H9 (cell line): ENCODE measurements at regions not wholly inside any gene's neighbourhood (a gene's known extent, or its start where the extent isn't known, plus 50 kb on each side); places are given as distances from the start of the nearest gene placed in this dataset.

Experiments used
- DNase-seq: peaks from one replicate; pipeline ENCODE4 v3.0.0-alpha.2; 2017
- H2AFZ ChIP-seq: one replicate; pipeline ENCODE4 v1.6.1; 2013; ENCODE audit warnings: mild to moderate bottlenecking, low read length, control low read depth, moderate library complexity
- H2AK5ac ChIP-seq: 2 replicates; pipeline ENCODE4 v1.6.1; 2013; ENCODE audit warnings: low read length, control low read depth, mixed read lengths; ENCODE audit not compliant: insufficient read length
- H2BK120ac ChIP-seq: one replicate; pipeline ENCODE4 v1.6.1; 2013; ENCODE audit warnings: low read depth, mild to moderate bottlenecking, low read length, control low read depth, inconsistent platforms; ENCODE audit not compliant: poor library complexity, severe bottlenecking
- H2BK12ac ChIP-seq: 2 replicates; pipeline ENCODE4 v1.6.1; 2013; ENCODE audit warnings: low read length, control low read depth, mixed read lengths, low read depth; ENCODE audit not compliant: insufficient read length
- H2BK15ac ChIP-seq: 2 replicates; pipeline ENCODE4 v1.6.1; 2013; ENCODE audit warnings: low read depth, low read length, control low read depth
- H2BK20ac ChIP-seq: one replicate; pipeline ENCODE4 v1.6.1; 2013; ENCODE audit warnings: low read depth, mild to moderate bottlenecking, low read length, control low read depth, inconsistent platforms; ENCODE audit not compliant: poor library complexity, severe bottlenecking
- H2BK5ac ChIP-seq: 2 replicates; pipeline ENCODE4 v1.6.1; 2013; ENCODE audit warnings: low read length, control low read depth, mixed read lengths; ENCODE audit not compliant: insufficient read length
- H3K14ac ChIP-seq: 2 replicates; pipeline ENCODE4 v1.6.1; 2013; ENCODE audit warnings: low read length, control low read depth; ENCODE audit not compliant: insufficient read depth
- H3K18ac ChIP-seq: 2 replicates; pipeline ENCODE4 v1.6.1; 2013; ENCODE audit warnings: low read depth, mild to moderate bottlenecking, mixed read lengths, low read length, control low read depth; ENCODE audit not compliant: insufficient read length
- H3K23ac ChIP-seq: 2 replicates; pipeline ENCODE4 v1.6.1; 2013; ENCODE audit warnings: low read length, control low read depth, mixed read lengths, low read depth; ENCODE audit not compliant: insufficient read length
- H3K23me2 ChIP-seq: 2 replicates; pipeline ENCODE4 v1.6.1; 2013; ENCODE audit warnings: low read depth, mild to moderate bottlenecking, mixed read lengths, low read length, control low read depth; ENCODE audit not compliant: insufficient read length, poor library complexity, severe bottlenecking
- H3K27ac ChIP-seq: 2 replicates; pipeline ENCODE4 v1.5.1; 2013; ENCODE audit warnings: low read length, control low read depth, mixed read lengths, low read depth; ENCODE audit not compliant: insufficient read length
- H3K27me3 ChIP-seq: 2 replicates; pipeline ENCODE4 v1.6.1; 2013; ENCODE audit warnings: low read length, control low read depth, inconsistent platforms; ENCODE audit not compliant: insufficient read depth
- H3K4ac ChIP-seq: 2 replicates; pipeline ENCODE4 v1.6.1; 2013; ENCODE audit warnings: low read depth, mild to moderate bottlenecking, control low read depth, inconsistent platforms, low read length, moderate library complexity
- H3K4me1 ChIP-seq: 2 replicates; pipeline ENCODE4 v1.6.1; 2013; ENCODE audit warnings: low read length, control low read depth, inconsistent platforms; ENCODE audit not compliant: insufficient read depth
- H3K4me2 ChIP-seq: 2 replicates; pipeline ENCODE4 v1.6.1; 2013; ENCODE audit warnings: low read length, control low read depth, mixed read lengths; ENCODE audit not compliant: insufficient read length, insufficient read depth
- H3K56ac ChIP-seq: 2 replicates; pipeline ENCODE4 v1.6.1; 2013; ENCODE audit warnings: low read depth, mild to moderate bottlenecking, mixed read lengths, low read length, control low read depth; ENCODE audit not compliant: insufficient read length
- H3K79me1 ChIP-seq: 2 replicates; pipeline ENCODE4 v1.6.1; 2013; ENCODE audit warnings: low read depth, mild to moderate bottlenecking, moderate library complexity, low read length, control low read depth, inconsistent platforms; ENCODE audit not compliant: insufficient read depth, poor library complexity, severe bottlenecking
- H3K79me2 ChIP-seq: 2 replicates; pipeline ENCODE4 v1.6.1; 2013; ENCODE audit warnings: low read length, control low read depth, inconsistent platforms; ENCODE audit not compliant: insufficient read depth
- H3K9ac ChIP-seq: 2 replicates; pipeline ENCODE4 v1.6.1; 2013; ENCODE audit warnings: low read length, control low read depth, mixed read lengths; ENCODE audit not compliant: insufficient read length; ENCODE audit errors: extremely low read depth
- H3K9me3 ChIP-seq: one replicate; pipeline ENCODE4 v1.6.1; 2013; ENCODE audit warnings: low read depth, low read length, inconsistent platforms; ENCODE audit not compliant: control insufficient read depth
- H3T11ph ChIP-seq: one replicate; pipeline ENCODE4 v1.6.1; 2013; ENCODE audit warnings: mild to moderate bottlenecking, low read length, control low read depth, inconsistent platforms
- H4K20me1 ChIP-seq: one replicate; pipeline ENCODE4 v1.6.1; 2013; ENCODE audit not compliant: control insufficient read depth, insufficient read length, insufficient read depth
- H4K5ac ChIP-seq: 2 replicates; pipeline ENCODE4 v1.6.1; 2013; ENCODE audit warnings: low read depth, mild to moderate bottlenecking, mixed read lengths, low read length, control low read depth; ENCODE audit not compliant: insufficient read length
- H4K8ac ChIP-seq: replicated peaks from 2 replicates; pipeline ENCODE4 v1.6.1; 2013; ENCODE audit warnings: low read length, control low read depth, mixed read lengths, low read depth; ENCODE audit not compliant: insufficient read length
- H4K91ac ChIP-seq: 2 replicates; pipeline ENCODE4 v1.6.1; 2013; ENCODE audit warnings: low read depth, mild to moderate bottlenecking, moderate library complexity, mixed read lengths, low read length, control low read depth; ENCODE audit not compliant: insufficient read length
- H3K27ac Mint-ChIP-seq, 3 experiments: 2 replicates in 2 of 3; 3 replicates in 1 of 3; pipeline ENCODE4 v1.8.0; 2020 to 2021; ENCODE audit warnings: mixed read lengths in 3 of 3, mild to moderate bottlenecking in 1 of 3, moderate library complexity in 1 of 3
- H3K27me3 Mint-ChIP-seq: 2 replicates; pipeline ENCODE4 v1.8.0; 2021; ENCODE audit warnings: low read depth, mild to moderate bottlenecking, moderate library complexity, mixed read lengths
- H3K36me3 Mint-ChIP-seq, 3 experiments: 2 replicates in 2 of 3; 3 replicates in 1 of 3; pipeline ENCODE4 v1.8.0; 2020 to 2021; ENCODE audit warnings: low read depth in 3 of 3, mixed read lengths in 3 of 3; ENCODE audit not compliant: insufficient read depth in 1 of 3
- H3K4me1 Mint-ChIP-seq, 2 experiments: 2 replicates each; pipeline ENCODE4 v1.8.0; 2020; ENCODE audit warnings: mixed read lengths in 2 of 2
- H3K4me3 Mint-ChIP-seq, 2 experiments: 2 replicates in 1 of 2; 3 replicates in 1 of 2; pipeline ENCODE4 v1.8.0; 2020 to 2021; ENCODE audit warnings: mild to moderate bottlenecking in 2 of 2, mixed read lengths in 2 of 2, moderate library complexity in 1 of 2
- H3K9me3 Mint-ChIP-seq, 2 experiments: 2 replicates in 1 of 2; 3 replicates in 1 of 2; pipeline ENCODE4 v1.8.0; 2020; ENCODE audit warnings: mild to moderate bottlenecking in 2 of 2, mixed read lengths in 2 of 2, moderate library complexity in 1 of 2
- WGBS: extraction: QIAGEN DNeasy Blood & Tissue Kit; methylation state at CpG from one replicate; pipeline ENCODE4 v1.1.7; 2013; ENCODE audit warnings: missing lambda C conversion rate, low lambda C conversion rate, mixed read lengths; ENCODE audit not compliant: insufficient read length; ENCODE audit errors: extremely low coverage; 5-methylcytosine and 5-hydroxymethylcytosine counted together
- TF ChIP-seq, protein P1 (sequence below): fragments of 200-600 bp; sonication (generic); conservative IDR thresholded peaks from 3 replicates; pipeline ENCODE4 v1.8.0; 2021; ENCODE audit warnings: antibody characterized with exemption, mild to moderate bottlenecking

DNA sequence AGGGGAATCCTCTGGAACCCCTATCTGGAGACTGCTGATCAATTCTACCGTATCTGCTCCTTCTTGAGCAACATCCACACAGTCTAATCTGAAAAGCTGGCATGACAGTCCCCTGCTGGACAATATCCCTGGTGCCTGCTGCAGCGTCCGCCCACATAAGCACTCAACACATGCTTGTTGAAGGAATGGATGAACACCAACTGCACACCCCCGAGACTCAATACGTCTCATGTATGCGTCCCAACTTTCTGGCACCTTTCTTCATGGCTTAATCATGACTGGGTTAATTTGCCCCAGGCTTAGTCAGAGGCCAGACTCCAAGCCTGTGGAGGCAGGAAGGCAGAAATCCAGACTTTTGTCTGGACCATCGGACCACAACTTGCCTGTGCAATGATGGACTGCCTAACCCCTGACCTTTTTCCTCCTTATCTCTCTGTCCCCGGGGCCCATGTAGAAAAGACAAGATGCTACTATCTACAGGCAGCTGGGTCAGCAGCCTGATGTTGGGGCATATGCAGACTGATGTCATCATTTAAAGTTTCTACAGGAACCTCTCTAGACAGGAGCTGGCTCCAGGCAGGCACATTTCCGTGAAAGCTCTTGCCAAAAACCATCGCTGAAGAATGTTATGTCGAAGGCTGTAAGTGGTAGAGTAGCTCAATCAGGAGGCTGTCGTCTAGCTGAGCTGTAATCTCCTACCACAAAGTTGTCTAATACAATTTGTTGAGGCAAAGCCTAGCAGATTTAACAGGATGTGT is 114.1 kb upstream of the TPM1 start:
- no peak overlapping the region for H3K27ac ChIP-seq
- H3K27me3 ChIP-seq: no peaks in the 10 kb centered on the region
- no peaks in the 10 kb centered on the region for H3K23me2 ChIP-seq
- Mint-ChIP-seq H3K27ac (no peak overlapping the region), H3K4me3 (no peak overlapping the region), H3K27me3 (no peaks in the 10 kb centered on the region), H3K4me1 (peaks cover 5 to 11% of the 10 kb centered on the region in 2 experiments; a peak in 3 of 4 replicates), H3K9me3 (no peaks in the 10 kb centered on the region), H3K36me3 (no peaks in the 10 kb centered on the region)
- no peak overlapping the region for H4K5ac ChIP-seq
- no peak overlapping the region for H4K8ac ChIP-seq
- no peak for DNase-seq
- H3K79me2 ChIP-seq: no peaks in the 10 kb centered on the region
- H3K4ac ChIP-seq: no peak overlapping the region
- no peaks in the 10 kb centered on the region for H4K20me1 ChIP-seq
- H2BK12ac ChIP-seq: no peak overlapping the region
- no peaks in the 10 kb centered on the region for H3K79me1 ChIP-seq
- no peak overlapping the region for H3K23ac ChIP-seq
- H3K18ac ChIP-seq: no peak overlapping the region
- H3T11ph ChIP-seq: no peak overlapping the region
- WGBS: no CpG with 5 or more reads among the region's 12 CpGs
- H2AFZ ChIP-seq: no peak overlapping the region
- H3K56ac ChIP-seq: no peak overlapping the region
- H3K14ac ChIP-seq: no peak overlapping the region
- no peak overlapping the region for H3K9ac ChIP-seq
- no peak overlapping the region for H2BK120ac ChIP-seq
- H2BK5ac ChIP-seq: no peak overlapping the region
- no peak overlapping the region for H2BK15ac ChIP-seq
- H2AK5ac ChIP-seq: no peak overlapping the region
- H3K4me1 ChIP-seq: no peaks in the 10 kb centered on the region
- H4K91ac ChIP-seq: no peak overlapping the region
- TF ChIP-seq, protein P1, sequence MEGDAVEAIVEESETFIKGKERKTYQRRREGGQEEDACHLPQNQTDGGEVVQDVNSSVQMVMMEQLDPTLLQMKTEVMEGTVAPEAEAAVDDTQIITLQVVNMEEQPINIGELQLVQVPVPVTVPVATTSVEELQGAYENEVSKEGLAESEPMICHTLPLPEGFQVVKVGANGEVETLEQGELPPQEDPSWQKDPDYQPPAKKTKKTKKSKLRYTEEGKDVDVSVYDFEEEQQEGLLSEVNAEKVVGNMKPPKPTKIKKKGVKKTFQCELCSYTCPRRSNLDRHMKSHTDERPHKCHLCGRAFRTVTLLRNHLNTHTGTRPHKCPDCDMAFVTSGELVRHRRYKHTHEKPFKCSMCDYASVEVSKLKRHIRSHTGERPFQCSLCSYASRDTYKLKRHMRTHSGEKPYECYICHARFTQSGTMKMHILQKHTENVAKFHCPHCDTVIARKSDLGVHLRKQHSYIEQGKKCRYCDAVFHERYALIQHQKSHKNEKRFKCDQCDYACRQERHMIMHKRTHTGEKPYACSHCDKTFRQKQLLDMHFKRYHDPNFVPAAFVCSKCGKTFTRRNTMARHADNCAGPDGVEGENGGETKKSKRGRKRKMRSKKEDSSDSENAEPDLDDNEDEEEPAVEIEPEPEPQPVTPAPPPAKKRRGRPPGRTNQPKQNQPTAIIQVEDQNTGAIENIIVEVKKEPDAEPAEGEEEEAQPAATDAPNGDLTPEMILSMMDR: no peak; the same call in 2 of the 3 replicates
- no peak overlapping the region for H2BK20ac ChIP-seq
- H3K9me3 ChIP-seq: no peaks in the 10 kb centered on the region
- H3K4me2 ChIP-seq: no peak overlapping the region
